ENCODE measurements at regions not wholly inside any gene's neighbourhood (a gene's known extent, or its start where the extent isn't known, plus 50 kb on each side); places are given as distances from the start of the nearest gene placed in this dataset.
A peak's percentile ranks its signal among the peaks of the same experiment; 100 is the strongest.

GRCh38 chr4:121594796-121595526 is 101.8 kb downstream of the ANXA5 start:
- in situ Hi-C loops (cut with MboI) = no loop called here
- no peaks in the 10 kb centered on the region for H3K9me1 ChIP-seq (ENCODE audit: control insufficient read depth, insufficient read depth, low read length)

More at GRCh38 chr4:121594796-121595526, 101.8 kb downstream of the ANXA5 start:
- ATAC-seq (no peak), DNase-seq (ENCODE audit: extremely low read depth in 1 of 4, low spot score in 3 of 4) (no peak), FAIRE-seq (no peak)
- no peak overlapping the region for H3K4me3 ChIP-seq
- WGBS (ENCODE audit: insufficient coverage, low coverage, missing lambda C conversion rate) = 0% methylated on average over 3 of the region's 3 CpGs
- no peak overlapping the region for H2AFZ ChIP-seq (ENCODE audit: low read depth, low read length)
- H3K9ac ChIP-seq (ENCODE audit: insufficient read depth in 1 of 2, low read depth in 2 of 2, low read length in 2 of 2) = no peak overlapping the region
- H3K36me3 ChIP-seq (ENCODE audit: control insufficient read depth, insufficient read depth, low read length) = no peaks in the 10 kb centered on the region
- H3K4me1 ChIP-seq (replicated peaks in 1 of 2; ENCODE audit: control insufficient read depth in 2 of 2, insufficient read depth in 2 of 2, low read length in 2 of 2) = no peaks in the 10 kb centered on the region
- no peaks in the 10 kb centered on the region for H4K20me1 ChIP-seq (replicated peaks; ENCODE audit: control insufficient read depth, insufficient read depth, low read length)
- no TSS peak for BruUV-seq (replicated peaks)
- no peak overlapping the region for H3K27ac ChIP-seq (ENCODE audit: extremely low read depth, low read depth, low read length)
- CTCF ChIA-PET (ENCODE audit: low intra/inter-chr PET ratio) = no interaction called here
- no peaks in the 10 kb centered on the region for H3K79me2 ChIP-seq (ENCODE audit: control insufficient read depth, insufficient read depth, low read length)
- POLR2A ChIA-PET = no interaction called here
- TF ChIP-seq NR1H2 (CRISPR knock-in tag; IDR thresholded peaks at IDR 0.05) = no peak
- no peak for TF ChIP-seq FOS (IDR thresholded peaks at IDR 0.05; ENCODE audit: extremely low read depth, insufficient read length)
- 0 out of 2 replicates have a peak, but pooled peaks have one; percentile 7 for TF ChIP-seq CEBPB (tag; IDR thresholded peaks at IDR 0.05)
- no peak for TF ChIP-seq ERF (CRISPR knock-in tag; IDR thresholded peaks at IDR 0.05)
- no peak for TF ChIP-seq NR4A1 (CRISPR knock-in tag; IDR thresholded peaks at IDR 0.05)
- no peak for TF ChIP-seq NR4A1 (tag; IDR thresholded peaks at IDR 0.05)
- TF ChIP-seq ZNF639 (CRISPR knock-in tag; conservative IDR thresholded peaks at IDR 0.05 in 1 of 2, IDR thresholded peaks at IDR 0.05 in 1 of 2) = no peak
- TF ChIP-seq IRF9 (tag; IDR thresholded peaks at IDR 0.05) = no peak
- no peak for TF ChIP-seq PKNOX1 (IDR thresholded peaks at IDR 0.05)
- H3K27me3 ChIP-seq (ENCODE audit: control insufficient read depth in 2 of 2, insufficient read depth in 2 of 2, low read length in 2 of 2) = no peaks in the 10 kb centered on the region
- H3K4me2 ChIP-seq (ENCODE audit: insufficient read depth, low read length) = no peak overlapping the region
- intact Hi-C loops (cut with micrococcal nuclease) = no loop called here
- H3K9me3 ChIP-seq (replicated peaks; ENCODE audit: control insufficient read depth, insufficient read depth, low read depth, low read length) = no peaks in the 10 kb centered on the region

All from K562 (cell line).